Amniotic epithelial cell (primary cell): ENCODE measurements at regions not wholly inside any gene's neighbourhood (a gene's known extent, or its start where the extent isn't known, plus 50 kb on each side); places are given as distances from the start of the nearest gene placed in this dataset.

Experiments used
- DNase-seq: peaks from one replicate; pipeline ENCODE4 v3.0.0-alpha.2; 2010; ENCODE audit warnings: low read depth

DNA sequence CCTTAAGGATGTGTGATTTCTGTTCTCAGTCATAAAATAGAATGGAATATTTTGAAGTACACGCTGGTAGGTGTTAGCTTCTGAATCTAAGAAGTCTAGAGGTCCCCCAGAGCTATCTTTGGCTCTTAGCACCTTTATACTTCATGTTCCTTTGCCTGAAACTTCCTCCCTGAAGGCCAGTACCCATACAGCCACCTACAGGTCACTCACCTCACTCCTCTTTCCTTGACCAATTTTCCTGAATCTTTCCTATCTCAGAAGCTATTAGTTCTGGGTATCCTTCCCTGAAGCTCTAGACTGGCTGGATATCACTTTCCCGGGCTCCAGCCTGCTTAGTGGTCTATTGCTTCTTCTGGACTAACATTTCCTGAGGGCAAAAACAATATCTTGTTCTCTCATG lies 93.4 kb upstream of the EDNRB start:
- no peak for DNase-seq

GRCh38 chr13:78004821-78005220 lies 86.2 kb upstream of the EDNRB start:
- no peak for DNase-seq

DNA sequence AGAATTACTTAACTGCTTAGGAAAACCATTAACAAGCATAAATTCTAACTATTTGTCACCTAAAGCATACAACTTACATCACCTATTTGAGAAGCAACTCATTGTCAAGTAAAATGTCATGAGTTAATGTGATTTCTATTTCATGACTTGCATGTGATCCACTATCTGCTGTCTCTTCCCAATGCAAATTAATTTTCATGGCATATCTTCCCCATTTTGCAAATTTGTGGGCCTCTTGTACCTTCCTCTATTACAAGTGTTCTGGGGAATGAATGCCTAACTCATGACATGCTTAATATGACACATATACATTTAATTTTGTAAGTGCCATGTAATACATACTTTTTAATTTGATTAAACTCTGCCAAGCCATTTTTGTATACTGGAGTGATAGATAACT lies 81.1 kb upstream of the EDNRB start:
- no peak for DNase-seq

DNA sequence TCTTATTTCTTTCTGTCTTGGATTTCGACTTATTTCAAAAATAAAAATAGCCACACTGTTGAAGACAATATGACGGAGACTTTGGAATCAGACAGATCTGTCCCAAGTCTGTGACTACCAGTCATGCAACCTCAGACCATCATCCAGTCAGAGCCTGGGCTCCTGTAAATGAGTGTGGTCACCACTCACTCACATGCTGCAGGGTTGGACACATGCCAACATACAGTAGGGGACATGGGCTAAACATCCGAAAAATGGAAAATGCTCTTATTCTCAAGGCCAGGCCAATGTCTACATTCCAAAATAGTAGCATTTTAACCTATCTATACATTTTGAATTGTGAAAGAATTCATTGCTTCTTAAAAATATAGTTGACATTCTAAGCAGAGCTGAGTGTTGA lies 75.5 kb upstream of the EDNRB start:
- no peak for DNase-seq

- no peak for DNase-seq
Observed at GRCh38 chr13:77991003-77991402, 72.4 kb upstream of the EDNRB start.

DNA sequence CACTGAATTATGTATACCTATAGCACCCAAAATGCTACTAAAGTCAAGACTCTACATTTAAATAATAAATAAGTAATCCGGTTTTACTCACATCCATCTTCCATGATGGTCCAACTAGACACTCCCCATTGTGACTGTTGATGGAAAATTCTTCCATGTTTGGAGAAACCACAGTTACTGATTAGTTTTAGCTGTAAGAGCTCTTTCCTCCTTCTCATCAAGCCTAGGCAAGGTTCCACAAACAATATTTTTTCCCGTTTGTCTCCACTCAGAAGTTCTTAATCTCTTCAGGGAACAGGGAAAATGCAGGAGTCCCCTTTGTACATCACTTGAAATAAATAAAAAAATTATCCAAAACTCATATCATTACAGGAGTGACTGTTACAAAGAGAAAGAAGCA lies 70.7 kb upstream of the EDNRB start:
- DNase-seq: no peak

DNA sequence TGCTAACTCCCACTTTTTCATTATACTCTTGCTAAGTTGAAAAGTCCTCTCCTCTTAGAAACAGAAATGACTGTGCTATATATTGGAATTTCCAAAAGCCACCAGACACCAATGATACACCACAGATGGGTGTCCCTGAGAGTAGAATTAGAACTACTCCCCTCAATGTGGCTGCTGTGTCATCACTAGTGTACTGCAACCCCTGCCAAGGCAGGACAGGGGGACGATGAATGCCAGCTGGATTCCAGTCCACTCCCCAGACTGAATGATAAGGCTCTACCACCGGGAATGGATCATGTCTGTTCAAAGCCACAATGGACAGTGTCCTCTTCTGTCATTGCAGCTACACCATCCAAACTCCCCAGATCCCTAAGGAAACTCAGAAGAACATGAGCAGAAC lies 69.7 kb upstream of the EDNRB start:
- no peak for DNase-seq

- DNase-seq: no peak
Observed at GRCh38 chr13:77986713-77987112, 68.1 kb upstream of the EDNRB start.

DNA sequence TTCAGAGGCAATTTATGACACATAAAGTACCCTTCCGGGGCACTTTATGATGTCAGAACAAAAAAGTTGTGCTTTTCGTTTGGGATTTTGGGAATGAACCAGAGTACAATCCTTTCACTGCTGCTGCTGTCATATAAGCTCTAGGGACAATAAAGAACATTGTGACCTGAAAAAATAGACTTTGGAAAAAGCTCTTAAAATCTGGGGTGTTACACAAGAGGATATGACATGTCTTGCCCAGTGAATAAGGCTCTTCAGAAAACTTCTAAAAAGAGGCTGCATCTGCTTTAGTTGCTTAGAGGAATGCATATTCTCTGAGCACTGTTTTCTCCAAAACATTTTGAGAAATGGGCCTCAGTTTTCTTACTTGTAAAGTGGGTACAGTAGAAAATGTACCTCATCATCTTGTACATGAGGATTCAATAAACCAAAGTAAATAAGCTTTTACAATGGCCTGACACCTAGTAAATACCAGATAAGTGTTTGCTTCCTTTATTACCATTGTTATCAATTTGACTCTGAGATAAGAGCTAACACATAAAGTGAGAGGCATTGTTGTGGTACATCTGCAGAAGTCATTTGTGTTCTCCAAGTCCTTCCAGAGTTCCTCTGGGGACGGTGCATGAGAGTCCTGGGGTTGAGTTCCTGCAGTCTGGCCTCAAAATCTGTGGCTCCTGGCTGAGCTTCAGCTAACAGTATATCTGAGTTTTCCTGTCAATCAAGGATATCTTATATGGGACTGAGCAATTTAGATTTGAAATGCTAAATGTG lies 67.4 kb upstream of the EDNRB start:
- no peak for DNase-seq

- peak; percentile 43 for DNase-seq
Observed at GRCh38 chr13:77981281-77981881, 62.8 kb upstream of the EDNRB start.

- DNase-seq: peak; percentile 69
Observed at GRCh38 chr13:77980592-77980991, 62.0 kb upstream of the EDNRB start.

DNA sequence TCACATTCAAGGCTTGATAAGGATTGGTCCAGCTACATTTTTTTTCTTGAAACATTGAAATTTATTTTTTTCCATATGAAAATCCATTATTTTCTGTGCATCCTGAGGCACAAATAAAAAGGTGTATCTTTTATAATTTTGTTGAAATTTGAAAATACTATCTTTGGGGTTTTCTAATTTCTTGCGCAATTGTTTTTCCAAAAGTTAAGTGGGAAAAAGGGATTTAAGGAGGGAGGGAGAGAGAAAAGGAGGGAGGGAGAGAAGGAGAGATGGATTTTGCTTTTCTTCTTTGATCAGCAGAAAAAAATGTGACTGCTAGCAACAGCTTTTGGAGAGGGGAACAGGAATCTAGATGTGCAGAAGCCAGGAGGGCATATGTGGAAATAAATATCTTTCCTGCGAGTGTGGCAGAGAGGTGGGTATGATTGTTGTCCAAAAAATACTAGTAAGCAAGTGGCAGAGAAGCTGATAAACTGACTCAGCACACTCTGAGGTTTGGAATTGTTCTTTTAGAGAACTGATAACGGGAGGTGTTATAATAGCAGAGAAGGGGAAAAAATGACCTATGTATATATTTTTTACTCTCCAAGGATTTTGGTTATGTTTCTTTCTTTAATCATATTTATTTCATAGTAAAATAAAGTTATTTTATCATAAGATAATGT lies 61.2 kb upstream of the EDNRB start:
- no peak for DNase-seq

DNA sequence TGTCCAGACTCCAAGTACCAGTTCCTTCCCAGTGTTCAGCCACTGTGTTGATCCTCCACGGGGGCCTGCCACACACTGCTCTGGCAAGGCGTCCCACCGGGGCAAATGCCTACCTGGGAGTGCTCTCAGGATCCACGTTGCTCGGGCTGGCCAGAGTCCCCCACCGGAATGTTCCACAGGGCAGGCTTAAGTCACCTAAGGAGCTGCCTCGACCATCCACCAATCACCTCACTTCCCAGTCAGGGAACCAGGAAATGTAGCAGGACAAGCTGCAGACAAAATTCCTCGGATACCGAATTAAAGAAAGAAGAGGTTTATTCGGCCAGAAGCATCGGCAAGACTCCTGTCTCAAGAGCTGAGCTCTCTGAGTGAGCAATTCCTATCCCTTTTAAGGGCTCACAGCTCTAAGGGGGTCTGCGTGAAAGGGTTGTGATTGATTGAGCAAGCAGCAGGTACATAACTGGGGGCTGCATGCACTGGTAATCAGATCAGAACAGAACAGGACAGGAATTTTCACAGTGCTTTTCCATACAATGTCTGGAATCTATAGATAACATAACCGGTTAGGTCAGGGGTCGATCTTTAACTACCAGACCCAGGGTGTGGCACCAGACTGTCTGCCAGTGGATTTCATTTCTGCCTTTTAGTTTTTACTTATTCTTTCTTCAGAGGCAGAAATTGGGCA lies 56.9 kb upstream of the EDNRB start:
- DNase-seq: no peak

DNA sequence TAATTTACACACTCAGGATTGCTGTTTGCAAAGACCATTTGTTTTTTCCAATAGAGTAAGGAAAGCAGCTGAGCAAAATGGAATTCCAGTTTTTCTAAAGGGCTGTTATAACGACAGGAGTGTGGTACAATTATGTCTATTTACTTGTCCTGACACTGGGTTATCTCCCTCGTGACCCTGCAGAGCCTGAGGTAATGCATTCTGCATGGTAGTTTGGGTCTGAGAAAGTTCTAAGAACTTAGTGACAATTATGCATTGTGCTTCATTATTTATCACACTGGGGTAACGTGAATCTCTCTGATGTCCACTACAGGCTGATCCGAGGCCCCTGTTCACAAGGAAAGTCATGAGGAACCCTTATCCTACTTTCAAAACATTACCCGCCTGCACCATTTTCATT lies 50.7 kb upstream of the EDNRB start:
- DNase-seq: no peak
